MM.1S (cell line): ENCODE measurements at regions not wholly inside any gene's neighbourhood (a gene's known extent, or its start where the extent isn't known, plus 50 kb on each side); places are given as distances from the start of the nearest gene placed in this dataset.

Experiments
- CTCF ChIP-seq: fragments of 300-600 bp; sonication (generic); IDR thresholded peaks from 2 replicates; pipeline ENCODE4 v1.5.1; 2016; ENCODE audit warnings: antibody characterized with exemption, low read length, mixed read lengths
- EZH2 ChIP-seq: fragments of 300-600 bp; sonication (generic); optimal IDR thresholded peaks from 2 replicates; pipeline ENCODE3; 2017; ENCODE audit warnings: low read depth, mild to moderate bottlenecking, antibody characterized with exemption, low read length, mixed read lengths

DNA sequence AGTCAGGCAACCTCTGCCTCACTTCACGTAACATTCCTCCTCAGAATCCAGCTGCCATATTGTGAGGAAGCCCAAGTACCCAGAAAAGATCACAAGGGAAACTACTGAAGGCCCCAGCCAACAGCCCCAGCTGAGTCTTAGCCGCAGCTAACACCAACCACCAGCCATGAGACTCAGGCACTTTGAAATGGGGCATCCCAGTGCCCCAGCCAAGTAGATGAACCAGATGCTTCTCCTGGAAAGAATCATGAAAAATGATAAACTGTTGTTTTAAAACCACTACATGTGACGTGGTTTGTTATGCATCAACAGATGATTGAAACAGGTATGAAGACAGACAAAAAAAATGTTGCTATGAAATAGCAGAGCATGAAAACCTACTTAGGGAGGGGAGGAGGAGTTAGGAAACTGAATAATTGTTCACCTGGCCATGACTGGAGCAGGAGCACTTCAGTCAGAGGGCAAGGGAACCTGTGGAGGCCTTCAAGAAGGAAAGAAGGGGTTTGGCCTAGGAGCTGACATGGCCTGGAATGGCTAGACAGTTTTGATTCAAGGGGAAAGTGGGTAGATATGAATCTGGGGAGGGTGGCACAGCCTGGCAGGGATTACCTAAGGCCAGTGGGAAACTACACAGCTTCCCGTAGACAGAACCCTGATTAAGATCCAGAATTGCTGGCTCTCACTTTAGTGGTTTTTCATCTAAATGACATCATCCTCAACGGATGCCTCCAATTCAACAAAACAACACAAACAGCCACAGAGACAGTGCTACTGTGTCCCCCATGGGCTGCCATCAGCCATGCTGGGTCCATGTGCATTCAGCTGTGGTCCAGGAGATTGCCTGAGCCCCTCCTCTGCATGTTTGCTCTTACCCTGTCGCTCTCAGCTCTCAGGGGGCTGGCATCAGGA lies 211.6 kb downstream of the SYK start:
- TF ChIP-seq CTCF (no peak), EZH2 (no peak)
